ENCODE measurements at regions not wholly inside any gene's neighbourhood (a gene's known extent, or its start where the extent isn't known, plus 50 kb on each side); places are given as distances from the start of the nearest gene placed in this dataset.
A peak's percentile ranks its signal among the peaks of the same experiment; 100 is the strongest.
"Not testable (repeated sequence)": the region's sequence is repeated elsewhere in the genome, so short reads cannot be mapped to it uniquely, and the experiment has no call there.

DNA sequence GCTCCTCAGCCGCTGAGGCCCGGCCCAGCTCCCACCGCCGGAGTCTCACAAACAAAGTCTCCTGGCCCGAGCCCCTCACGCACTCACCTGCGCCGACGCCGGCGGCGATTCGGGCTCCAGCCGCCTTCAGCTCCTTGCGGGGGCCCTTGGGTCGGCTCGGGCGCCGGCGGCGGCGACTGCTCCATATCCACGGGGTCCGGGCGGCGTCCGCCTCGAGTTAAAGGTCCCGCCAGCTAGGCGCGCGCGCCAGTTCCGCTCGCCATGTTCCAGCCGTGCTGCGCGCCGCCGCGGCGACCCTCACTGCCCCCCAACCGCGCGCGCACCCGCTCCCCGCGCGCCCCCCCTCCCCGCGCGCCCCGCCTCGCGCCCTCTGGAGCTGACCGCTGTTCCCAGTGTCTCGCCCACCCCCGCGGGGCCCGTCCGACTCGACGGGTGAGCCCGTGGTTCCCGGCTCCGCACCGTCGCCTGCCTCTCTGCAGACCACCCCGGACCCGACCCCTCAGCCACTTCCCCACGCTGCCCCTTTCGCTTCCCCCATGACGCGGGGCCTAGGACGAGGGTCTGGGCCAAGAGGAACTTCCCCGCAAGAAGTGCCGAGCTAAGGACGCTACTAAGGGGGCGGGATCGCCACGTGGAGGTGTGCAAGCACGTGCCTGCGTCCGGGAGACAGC, 396.1 kb downstream of the ZNF33B start:
- TF ChIP-seq GATA1 (IDR thresholded peaks at IDR 0.05; ENCODE audit: low read depth, low read length), result no peak
- no peak for TF ChIP-seq POLR2A (IDR thresholded peaks at IDR 0.05; ENCODE audit: low read length)
- no peak for DNase-seq

GRCh38 chr10:42236401-42236800, 402.0 kb downstream of the ZNF33B start:
- not testable (repeated sequence) for DNase-seq

DNA sequence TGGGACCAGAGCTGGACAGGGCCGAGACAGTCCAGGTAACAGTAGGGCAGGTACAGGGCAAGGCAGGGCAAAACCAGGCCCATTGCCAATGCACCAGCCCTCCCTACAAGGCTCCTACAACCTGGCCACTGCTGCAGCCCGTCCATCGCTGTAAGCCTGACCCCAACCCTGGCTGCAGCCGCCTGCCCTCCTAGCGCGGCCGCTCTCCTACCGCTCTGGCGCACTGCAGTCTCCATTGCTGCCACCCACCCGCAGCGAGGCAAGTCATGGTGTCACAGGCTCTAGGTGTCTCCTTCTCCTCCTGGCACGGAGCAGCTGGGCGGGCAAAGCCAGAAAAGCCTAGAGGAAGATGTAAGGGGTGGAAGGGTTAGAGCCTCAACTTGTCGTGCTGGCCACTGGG, 402.6 kb downstream of the ZNF33B start:
- DNase-seq, result not testable (repeated sequence)

- DNase-seq, result not testable (repeated sequence)
Observed at GRCh38 chr10:42235241-42235640, 403.1 kb downstream of the ZNF33B start.

DNA sequence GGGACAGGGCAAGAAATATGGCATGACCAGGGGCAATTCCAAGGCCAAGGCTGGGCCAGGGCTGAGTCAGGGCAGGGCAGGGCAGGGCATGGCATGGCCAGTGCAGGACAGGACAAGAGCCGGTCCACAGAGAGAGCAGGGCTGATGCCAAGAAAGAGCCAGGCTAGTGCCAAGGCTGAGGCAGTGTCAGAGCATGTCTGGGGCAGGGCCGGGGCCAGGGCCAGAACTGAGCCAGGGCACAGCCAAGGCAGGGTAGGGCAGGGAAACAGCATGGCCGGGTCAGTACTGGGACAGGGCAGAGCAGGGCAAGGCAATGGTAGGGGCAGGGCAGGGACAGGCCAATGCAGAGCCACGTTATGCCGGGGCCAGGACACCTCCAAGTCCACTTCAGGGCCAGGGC, 403.9 kb downstream of the ZNF33B start:
- DNase-seq, result not testable (repeated sequence)

- DNase-seq, result not testable (repeated sequence)
Observed at GRCh38 chr10:42233461-42234206, 404.7 kb downstream of the ZNF33B start.

- DNase-seq, result not testable (repeated sequence)
Observed at GRCh38 chr10:42232955-42233354, 405.4 kb downstream of the ZNF33B start.

- DNase-seq, result not testable (repeated sequence)
Observed at GRCh38 chr10:42230812-42231211, 407.6 kb downstream of the ZNF33B start.

GRCh38 chr10:42230115-42230514, 408.3 kb downstream of the ZNF33B start:
- DNase-seq, result not testable (repeated sequence)

GRCh38 chr10:42227859-42228258, 410.5 kb downstream of the ZNF33B start:
- DNase-seq, result not testable (repeated sequence)

GRCh38 chr10:42193588-42193987, 444.8 kb downstream of the ZNF33B start:
- not testable (repeated sequence) for DNase-seq

DNA sequence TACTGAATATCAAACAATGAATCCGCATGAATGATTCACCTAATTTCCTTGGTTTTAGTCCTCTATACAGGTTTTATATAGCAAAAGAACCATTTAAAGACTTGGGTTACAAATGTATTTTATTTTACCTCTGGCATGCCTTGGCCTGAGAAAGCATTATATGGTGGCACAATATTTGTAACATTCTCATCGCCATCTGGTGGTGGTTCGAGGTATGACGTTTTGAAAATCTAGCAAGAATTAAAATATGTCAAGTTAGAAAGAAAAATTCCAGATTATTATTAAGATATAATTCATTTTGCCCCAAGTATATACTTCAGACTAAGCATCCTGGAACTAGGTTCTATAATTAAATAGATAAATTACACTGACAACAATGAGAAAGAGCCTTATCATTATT, 445.9 kb downstream of the ZNF33B start:
- peak; percentile 0 to 22 for DNase-seq

GRCh38 chr10:42187501-42188195, 450.7 kb downstream of the ZNF33B start:
- not testable (repeated sequence) for DNase-seq

DNA sequence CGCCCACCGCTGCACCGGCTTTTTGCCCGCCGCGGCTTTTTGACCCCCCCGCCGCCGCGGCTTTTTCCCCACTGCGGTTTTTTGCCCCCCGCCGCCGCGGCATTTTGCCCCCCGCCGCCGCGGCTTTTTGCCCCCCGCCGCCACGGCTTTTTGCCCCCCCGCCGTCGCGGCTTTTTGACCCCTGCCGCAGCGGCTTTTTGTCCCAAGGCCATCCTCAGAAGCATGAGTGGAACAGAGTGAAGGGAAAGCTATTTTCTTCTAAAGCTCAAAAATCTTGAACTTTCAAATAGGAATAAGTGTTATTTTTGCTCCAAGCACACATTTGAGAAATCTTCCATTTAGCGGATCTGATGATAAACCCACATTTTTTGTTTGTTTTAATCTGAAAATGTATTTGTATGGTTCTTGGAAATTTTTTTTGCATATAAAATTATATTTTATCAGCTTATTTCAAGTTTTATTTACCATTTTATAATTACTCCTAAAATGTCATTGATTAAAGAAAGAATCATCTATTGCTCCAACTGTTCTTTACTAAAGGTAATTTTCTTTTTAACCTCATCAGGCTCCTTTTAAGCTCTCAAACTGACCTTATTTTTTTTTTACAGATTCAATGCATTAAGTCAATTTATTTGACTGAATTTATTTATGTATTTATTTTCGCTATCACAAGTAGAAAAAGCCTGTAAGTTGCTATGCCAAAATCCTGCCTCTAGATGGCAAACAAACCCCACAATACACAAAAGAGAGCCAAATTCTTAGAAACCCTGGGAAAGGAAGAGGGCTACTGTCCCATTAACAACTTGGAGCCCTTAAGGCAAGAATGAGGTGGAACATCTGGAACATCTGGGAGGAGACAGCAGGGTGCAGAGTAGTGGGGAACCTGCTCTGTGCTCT, 460.3 kb downstream of the ZNF33B start:
- peak in 1 of 2 experiments; percentile 2 for DNase-seq

- no peak for TF ChIP-seq GATA1 (IDR thresholded peaks at IDR 0.05; ENCODE audit: low read depth, low read length)
- TF ChIP-seq POLR2A (IDR thresholded peaks at IDR 0.05; ENCODE audit: low read length), result no peak
- no peak for DNase-seq
Observed at GRCh38 chr10:42177077-42177792, 461.1 kb downstream of the ZNF33B start.
